PC-9 (cell line): ENCODE measurements at regions not wholly inside any gene's neighbourhood (a gene's known extent, or its start where the extent isn't known, plus 50 kb on each side); places are given as distances from the start of the nearest gene placed in this dataset.

Source experiments
- EZH2 ChIP-seq: fragments of 200-600 bp; sonication (generic); IDR thresholded peaks from 2 replicates; pipeline ENCODE4 v1.8.0; 2017; ENCODE audit warnings: antibody characterized with exemption, low read depth
- TF ChIP-seq, protein P1 (sequence below): fragments of 200-600 bp; sonication (generic); conservative IDR thresholded peaks from 2 replicates; pipeline ENCODE4 v1.6.1; 2017; ENCODE audit warnings: mixed run types, antibody characterized with exemption, mild to moderate bottlenecking, moderate library complexity

DNA sequence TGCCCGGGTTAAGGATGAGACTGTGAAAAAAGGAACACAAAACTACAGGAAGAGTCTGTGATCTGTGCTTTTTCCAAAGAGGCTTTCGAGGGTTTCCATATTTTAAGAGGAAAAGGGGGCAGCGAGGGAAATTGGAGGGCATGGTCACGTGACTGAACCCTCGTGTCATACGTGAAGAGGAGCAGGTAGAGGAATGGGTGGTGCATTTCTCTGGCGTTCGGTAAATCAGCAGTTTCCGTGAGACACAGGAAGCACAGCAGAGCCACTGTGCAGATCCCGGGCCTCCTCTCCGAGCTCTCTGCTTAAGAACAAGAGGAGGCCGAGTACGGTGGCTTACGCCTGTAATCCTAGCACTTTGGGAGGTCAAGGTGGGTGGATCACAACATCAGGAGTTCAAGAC is 219.7 kb downstream of the NDUFA10 start:
- TF ChIP-seq, protein P1, sequence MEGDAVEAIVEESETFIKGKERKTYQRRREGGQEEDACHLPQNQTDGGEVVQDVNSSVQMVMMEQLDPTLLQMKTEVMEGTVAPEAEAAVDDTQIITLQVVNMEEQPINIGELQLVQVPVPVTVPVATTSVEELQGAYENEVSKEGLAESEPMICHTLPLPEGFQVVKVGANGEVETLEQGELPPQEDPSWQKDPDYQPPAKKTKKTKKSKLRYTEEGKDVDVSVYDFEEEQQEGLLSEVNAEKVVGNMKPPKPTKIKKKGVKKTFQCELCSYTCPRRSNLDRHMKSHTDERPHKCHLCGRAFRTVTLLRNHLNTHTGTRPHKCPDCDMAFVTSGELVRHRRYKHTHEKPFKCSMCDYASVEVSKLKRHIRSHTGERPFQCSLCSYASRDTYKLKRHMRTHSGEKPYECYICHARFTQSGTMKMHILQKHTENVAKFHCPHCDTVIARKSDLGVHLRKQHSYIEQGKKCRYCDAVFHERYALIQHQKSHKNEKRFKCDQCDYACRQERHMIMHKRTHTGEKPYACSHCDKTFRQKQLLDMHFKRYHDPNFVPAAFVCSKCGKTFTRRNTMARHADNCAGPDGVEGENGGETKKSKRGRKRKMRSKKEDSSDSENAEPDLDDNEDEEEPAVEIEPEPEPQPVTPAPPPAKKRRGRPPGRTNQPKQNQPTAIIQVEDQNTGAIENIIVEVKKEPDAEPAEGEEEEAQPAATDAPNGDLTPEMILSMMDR, result no peak
- no peak for TF ChIP-seq EZH2
